ENCODE measurements at regions not wholly inside any gene's neighbourhood (a gene's known extent, or its start where the extent isn't known, plus 50 kb on each side); places are given as distances from the start of the nearest gene placed in this dataset.

- Mint-ChIP-seq H3K36me3 (ENCODE audit: unreplicated experiment) (no peaks in the 10 kb centered on the region), H3K9me3 (ENCODE audit: unreplicated experiment) (no peaks in the 10 kb centered on the region), H3K4me1 (ENCODE audit: low read depth, unreplicated experiment) (peaks cover 7% of the 10 kb centered on the region), H3K27me3 (ENCODE audit: unreplicated experiment) (peaks cover 2% of the 10 kb centered on the region), H3K27ac (ENCODE audit: unreplicated experiment) (no peak overlapping the region), H3K4me3 (ENCODE audit: unreplicated experiment) (no peak overlapping the region)
- no peak for DNase-seq
- no peak for TF ChIP-seq CTCF (IDR thresholded peaks at IDR 0.05; ENCODE audit: partially characterized antibody, unreplicated experiment)
Observed at GRCh38 chr6:14309516-14309915, 191.9 kb downstream of the CD83 start.

- H3K4me1 Mint-ChIP-seq (ENCODE audit: low read depth, unreplicated experiment): peaks cover 7% of the 10 kb centered on the region
- TF ChIP-seq CTCF (IDR thresholded peaks at IDR 0.05; ENCODE audit: partially characterized antibody, unreplicated experiment): no peak
- no peak overlapping the region for H3K27ac Mint-ChIP-seq (ENCODE audit: unreplicated experiment)
- no peak for DNase-seq
- peaks cover 2% of the 10 kb centered on the region for H3K27me3 Mint-ChIP-seq (ENCODE audit: unreplicated experiment)
- no peaks in the 10 kb centered on the region for H3K9me3 Mint-ChIP-seq (ENCODE audit: unreplicated experiment)
- H3K4me3 Mint-ChIP-seq (ENCODE audit: unreplicated experiment): no peak overlapping the region
- H3K36me3 Mint-ChIP-seq (ENCODE audit: unreplicated experiment): no peaks in the 10 kb centered on the region
Observed at GRCh38 chr6:14309951-14310445, 192.4 kb downstream of the CD83 start.

- no peak for DNase-seq
- Mint-ChIP-seq H3K4me3 (ENCODE audit: unreplicated experiment) (no peak overlapping the region), H3K27me3 (ENCODE audit: unreplicated experiment) (peaks cover 2% of the 10 kb centered on the region), H3K9me3 (ENCODE audit: unreplicated experiment) (peaks cover 2% of the 10 kb centered on the region), H3K36me3 (ENCODE audit: unreplicated experiment) (no peaks in the 10 kb centered on the region), H3K27ac (ENCODE audit: unreplicated experiment) (no peak overlapping the region), H3K4me1 (ENCODE audit: low read depth, unreplicated experiment) (peaks cover 7% of the 10 kb centered on the region)
- TF ChIP-seq CTCF (IDR thresholded peaks at IDR 0.05; ENCODE audit: partially characterized antibody, unreplicated experiment): no peak
Observed at GRCh38 chr6:14310960-14311359, 193.4 kb downstream of the CD83 start.

GRCh38 chr6:14312587-14312986, 195.0 kb downstream of the CD83 start:
- Mint-ChIP-seq H3K27me3 (ENCODE audit: unreplicated experiment) (peaks cover 2% of the 10 kb centered on the region), H3K4me3 (ENCODE audit: unreplicated experiment) (no peak overlapping the region), H3K36me3 (ENCODE audit: unreplicated experiment) (no peaks in the 10 kb centered on the region), H3K9me3 (ENCODE audit: unreplicated experiment) (peaks cover 5% of the 10 kb centered on the region), H3K27ac (ENCODE audit: unreplicated experiment) (no peak overlapping the region), H3K4me1 (ENCODE audit: low read depth, unreplicated experiment) (peaks cover 18% of the 10 kb centered on the region)
- TF ChIP-seq CTCF (IDR thresholded peaks at IDR 0.05; ENCODE audit: partially characterized antibody, unreplicated experiment): no peak
- no peak for DNase-seq

- TF ChIP-seq CTCF (IDR thresholded peaks at IDR 0.05; ENCODE audit: partially characterized antibody, unreplicated experiment): no peak
- Mint-ChIP-seq H3K36me3 (ENCODE audit: unreplicated experiment) (no peaks in the 10 kb centered on the region), H3K9me3 (ENCODE audit: unreplicated experiment) (peaks cover 5% of the 10 kb centered on the region), H3K27ac (ENCODE audit: unreplicated experiment) (no peak overlapping the region), H3K27me3 (ENCODE audit: unreplicated experiment) (peaks cover 2% of the 10 kb centered on the region), H3K4me1 (ENCODE audit: low read depth, unreplicated experiment) (peaks cover 24% of the 10 kb centered on the region), H3K4me3 (ENCODE audit: unreplicated experiment) (no peak overlapping the region)
- no peak for DNase-seq
Observed at GRCh38 chr6:14313248-14313647, 195.7 kb downstream of the CD83 start.

All from glutamatergic neuron (in vitro differentiated cells).